H9 (cell line): ENCODE measurements at regions not wholly inside any gene's neighbourhood (a gene's known extent, or its start where the extent isn't known, plus 50 kb on each side); places are given as distances from the start of the nearest gene placed in this dataset.

Experiments used
- DNase-seq: peaks from one replicate; pipeline ENCODE4 v3.0.0-alpha.2; 2017
- H2AFZ ChIP-seq: one replicate; pipeline ENCODE4 v1.6.1; 2013; ENCODE audit warnings: mild to moderate bottlenecking, low read length, control low read depth, moderate library complexity
- H2AK5ac ChIP-seq: 2 replicates; pipeline ENCODE4 v1.6.1; 2013; ENCODE audit warnings: low read length, control low read depth, mixed read lengths; ENCODE audit not compliant: insufficient read length
- H2BK120ac ChIP-seq: one replicate; pipeline ENCODE4 v1.6.1; 2013; ENCODE audit warnings: low read depth, mild to moderate bottlenecking, low read length, control low read depth, inconsistent platforms; ENCODE audit not compliant: poor library complexity, severe bottlenecking
- H2BK12ac ChIP-seq: 2 replicates; pipeline ENCODE4 v1.6.1; 2013; ENCODE audit warnings: low read length, control low read depth, mixed read lengths, low read depth; ENCODE audit not compliant: insufficient read length
- H2BK15ac ChIP-seq: 2 replicates; pipeline ENCODE4 v1.6.1; 2013; ENCODE audit warnings: low read depth, low read length, control low read depth
- H2BK20ac ChIP-seq: one replicate; pipeline ENCODE4 v1.6.1; 2013; ENCODE audit warnings: low read depth, mild to moderate bottlenecking, low read length, control low read depth, inconsistent platforms; ENCODE audit not compliant: poor library complexity, severe bottlenecking
- H2BK5ac ChIP-seq: 2 replicates; pipeline ENCODE4 v1.6.1; 2013; ENCODE audit warnings: low read length, control low read depth, mixed read lengths; ENCODE audit not compliant: insufficient read length
- H3K14ac ChIP-seq: 2 replicates; pipeline ENCODE4 v1.6.1; 2013; ENCODE audit warnings: low read length, control low read depth; ENCODE audit not compliant: insufficient read depth
- H3K18ac ChIP-seq: 2 replicates; pipeline ENCODE4 v1.6.1; 2013; ENCODE audit warnings: low read depth, mild to moderate bottlenecking, mixed read lengths, low read length, control low read depth; ENCODE audit not compliant: insufficient read length
- H3K23ac ChIP-seq: 2 replicates; pipeline ENCODE4 v1.6.1; 2013; ENCODE audit warnings: low read length, control low read depth, mixed read lengths, low read depth; ENCODE audit not compliant: insufficient read length
- H3K23me2 ChIP-seq: 2 replicates; pipeline ENCODE4 v1.6.1; 2013; ENCODE audit warnings: low read depth, mild to moderate bottlenecking, mixed read lengths, low read length, control low read depth; ENCODE audit not compliant: insufficient read length, poor library complexity, severe bottlenecking
- H3K27ac ChIP-seq: 2 replicates; pipeline ENCODE4 v1.5.1; 2013; ENCODE audit warnings: low read length, control low read depth, mixed read lengths, low read depth; ENCODE audit not compliant: insufficient read length
- H3K27me3 ChIP-seq: 2 replicates; pipeline ENCODE4 v1.6.1; 2013; ENCODE audit warnings: low read length, control low read depth, inconsistent platforms; ENCODE audit not compliant: insufficient read depth
- H3K4ac ChIP-seq: 2 replicates; pipeline ENCODE4 v1.6.1; 2013; ENCODE audit warnings: low read depth, mild to moderate bottlenecking, control low read depth, inconsistent platforms, low read length, moderate library complexity
- H3K4me1 ChIP-seq: 2 replicates; pipeline ENCODE4 v1.6.1; 2013; ENCODE audit warnings: low read length, control low read depth, inconsistent platforms; ENCODE audit not compliant: insufficient read depth
- H3K4me2 ChIP-seq: 2 replicates; pipeline ENCODE4 v1.6.1; 2013; ENCODE audit warnings: low read length, control low read depth, mixed read lengths; ENCODE audit not compliant: insufficient read length, insufficient read depth
- H3K56ac ChIP-seq: 2 replicates; pipeline ENCODE4 v1.6.1; 2013; ENCODE audit warnings: low read depth, mild to moderate bottlenecking, mixed read lengths, low read length, control low read depth; ENCODE audit not compliant: insufficient read length
- H3K79me1 ChIP-seq: 2 replicates; pipeline ENCODE4 v1.6.1; 2013; ENCODE audit warnings: low read depth, mild to moderate bottlenecking, moderate library complexity, low read length, control low read depth, inconsistent platforms; ENCODE audit not compliant: insufficient read depth, poor library complexity, severe bottlenecking
- H3K79me2 ChIP-seq: 2 replicates; pipeline ENCODE4 v1.6.1; 2013; ENCODE audit warnings: low read length, control low read depth, inconsistent platforms; ENCODE audit not compliant: insufficient read depth
- H3K9ac ChIP-seq: 2 replicates; pipeline ENCODE4 v1.6.1; 2013; ENCODE audit warnings: low read length, control low read depth, mixed read lengths; ENCODE audit not compliant: insufficient read length; ENCODE audit errors: extremely low read depth
- H3K9me3 ChIP-seq: one replicate; pipeline ENCODE4 v1.6.1; 2013; ENCODE audit warnings: low read depth, low read length, inconsistent platforms; ENCODE audit not compliant: control insufficient read depth
- H3T11ph ChIP-seq: one replicate; pipeline ENCODE4 v1.6.1; 2013; ENCODE audit warnings: mild to moderate bottlenecking, low read length, control low read depth, inconsistent platforms
- H4K20me1 ChIP-seq: one replicate; pipeline ENCODE4 v1.6.1; 2013; ENCODE audit not compliant: control insufficient read depth, insufficient read length, insufficient read depth
- H4K5ac ChIP-seq: 2 replicates; pipeline ENCODE4 v1.6.1; 2013; ENCODE audit warnings: low read depth, mild to moderate bottlenecking, mixed read lengths, low read length, control low read depth; ENCODE audit not compliant: insufficient read length
- H4K8ac ChIP-seq: replicated peaks from 2 replicates; pipeline ENCODE4 v1.6.1; 2013; ENCODE audit warnings: low read length, control low read depth, mixed read lengths, low read depth; ENCODE audit not compliant: insufficient read length
- H4K91ac ChIP-seq: 2 replicates; pipeline ENCODE4 v1.6.1; 2013; ENCODE audit warnings: low read depth, mild to moderate bottlenecking, moderate library complexity, mixed read lengths, low read length, control low read depth; ENCODE audit not compliant: insufficient read length
- H3K27ac Mint-ChIP-seq, 3 experiments: 2 replicates in 2 of 3; 3 replicates in 1 of 3; pipeline ENCODE4 v1.8.0; 2020 to 2021; ENCODE audit warnings: mixed read lengths in 3 of 3, mild to moderate bottlenecking in 1 of 3, moderate library complexity in 1 of 3
- H3K27me3 Mint-ChIP-seq: 2 replicates; pipeline ENCODE4 v1.8.0; 2021; ENCODE audit warnings: low read depth, mild to moderate bottlenecking, moderate library complexity, mixed read lengths
- H3K36me3 Mint-ChIP-seq, 3 experiments: 2 replicates in 2 of 3; 3 replicates in 1 of 3; pipeline ENCODE4 v1.8.0; 2020 to 2021; ENCODE audit warnings: low read depth in 3 of 3, mixed read lengths in 3 of 3; ENCODE audit not compliant: insufficient read depth in 1 of 3
- H3K4me1 Mint-ChIP-seq, 2 experiments: 2 replicates each; pipeline ENCODE4 v1.8.0; 2020; ENCODE audit warnings: mixed read lengths in 2 of 2
- H3K4me3 Mint-ChIP-seq, 2 experiments: 2 replicates in 1 of 2; 3 replicates in 1 of 2; pipeline ENCODE4 v1.8.0; 2020 to 2021; ENCODE audit warnings: mild to moderate bottlenecking in 2 of 2, mixed read lengths in 2 of 2, moderate library complexity in 1 of 2
- H3K9me3 Mint-ChIP-seq, 2 experiments: 2 replicates in 1 of 2; 3 replicates in 1 of 2; pipeline ENCODE4 v1.8.0; 2020; ENCODE audit warnings: mild to moderate bottlenecking in 2 of 2, mixed read lengths in 2 of 2, moderate library complexity in 1 of 2
- WGBS: extraction: QIAGEN DNeasy Blood & Tissue Kit; methylation state at CpG from one replicate; pipeline ENCODE4 v1.1.7; 2013; ENCODE audit warnings: missing lambda C conversion rate, low lambda C conversion rate, mixed read lengths; ENCODE audit not compliant: insufficient read length; ENCODE audit errors: extremely low coverage; 5-methylcytosine and 5-hydroxymethylcytosine counted together
- TF ChIP-seq, protein P1 (sequence below): fragments of 200-600 bp; sonication (generic); conservative IDR thresholded peaks from 3 replicates; pipeline ENCODE4 v1.8.0; 2021; ENCODE audit warnings: antibody characterized with exemption, mild to moderate bottlenecking

DNA sequence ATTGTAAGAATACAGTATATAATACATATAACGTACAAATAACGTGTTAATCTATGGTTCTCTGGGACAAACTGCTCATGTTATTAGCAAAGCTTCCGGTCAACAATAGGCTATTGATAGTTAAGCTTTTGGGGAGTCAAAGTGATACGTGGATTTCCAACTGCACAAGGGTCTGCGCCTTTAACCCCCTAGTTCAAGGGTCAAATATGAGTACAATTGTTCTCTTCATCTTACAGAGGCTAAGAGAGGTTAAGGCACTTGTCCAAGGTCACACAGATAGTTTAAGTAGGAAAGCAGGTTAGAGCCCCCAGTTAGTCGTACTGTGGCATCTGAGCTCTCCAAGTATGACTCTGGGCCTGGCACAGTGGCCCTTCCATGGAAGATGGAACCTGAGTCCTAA is 204.3 kb upstream of the KRR1 start:
- no peaks in the 10 kb centered on the region for H3K9me3 ChIP-seq
- H2AFZ ChIP-seq, result no peak overlapping the region
- no peak overlapping the region for H3K4me2 ChIP-seq
- no peaks in the 10 kb centered on the region for H4K20me1 ChIP-seq
- Mint-ChIP-seq H3K4me1 (peaks cover 31 to 37% of the 10 kb centered on the region in 2 experiments), H3K27me3 (no peaks in the 10 kb centered on the region), H3K27ac (no peak overlapping the region), H3K4me3 (no peak overlapping the region), H3K9me3 (no peaks in the 10 kb centered on the region; a peak in 1 of 5 replicates), H3K36me3 (no peaks in the 10 kb centered on the region)
- H3K79me2 ChIP-seq, result no peaks in the 10 kb centered on the region
- no peak overlapping the region for H3K4ac ChIP-seq
- H2BK20ac ChIP-seq, result no peak overlapping the region
- no peak overlapping the region for H3K23ac ChIP-seq
- no peak overlapping the region for H2BK12ac ChIP-seq
- H3K27me3 ChIP-seq, result no peaks in the 10 kb centered on the region
- no peak overlapping the region for H3K9ac ChIP-seq
- no peaks in the 10 kb centered on the region for H3K79me1 ChIP-seq
- no peak overlapping the region for H2AK5ac ChIP-seq
- no peak overlapping the region for H4K91ac ChIP-seq
- no peak overlapping the region for H4K5ac ChIP-seq
- H3K18ac ChIP-seq, result no peak overlapping the region
- no peak overlapping the region for H2BK5ac ChIP-seq
- H4K8ac ChIP-seq, result no peak overlapping the region
- no peaks in the 10 kb centered on the region for H3K23me2 ChIP-seq
- no peak overlapping the region for H2BK120ac ChIP-seq
- no peak overlapping the region for H3K56ac ChIP-seq
- no CpG with 5 or more reads among the region's 6 CpGs for WGBS
- H2BK15ac ChIP-seq, result no peak overlapping the region
- no peak overlapping the region for H3T11ph ChIP-seq
- DNase-seq, result no peak
- TF ChIP-seq, protein P1, sequence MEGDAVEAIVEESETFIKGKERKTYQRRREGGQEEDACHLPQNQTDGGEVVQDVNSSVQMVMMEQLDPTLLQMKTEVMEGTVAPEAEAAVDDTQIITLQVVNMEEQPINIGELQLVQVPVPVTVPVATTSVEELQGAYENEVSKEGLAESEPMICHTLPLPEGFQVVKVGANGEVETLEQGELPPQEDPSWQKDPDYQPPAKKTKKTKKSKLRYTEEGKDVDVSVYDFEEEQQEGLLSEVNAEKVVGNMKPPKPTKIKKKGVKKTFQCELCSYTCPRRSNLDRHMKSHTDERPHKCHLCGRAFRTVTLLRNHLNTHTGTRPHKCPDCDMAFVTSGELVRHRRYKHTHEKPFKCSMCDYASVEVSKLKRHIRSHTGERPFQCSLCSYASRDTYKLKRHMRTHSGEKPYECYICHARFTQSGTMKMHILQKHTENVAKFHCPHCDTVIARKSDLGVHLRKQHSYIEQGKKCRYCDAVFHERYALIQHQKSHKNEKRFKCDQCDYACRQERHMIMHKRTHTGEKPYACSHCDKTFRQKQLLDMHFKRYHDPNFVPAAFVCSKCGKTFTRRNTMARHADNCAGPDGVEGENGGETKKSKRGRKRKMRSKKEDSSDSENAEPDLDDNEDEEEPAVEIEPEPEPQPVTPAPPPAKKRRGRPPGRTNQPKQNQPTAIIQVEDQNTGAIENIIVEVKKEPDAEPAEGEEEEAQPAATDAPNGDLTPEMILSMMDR, result no peak
- peaks cover 5% of the 10 kb centered on the region; the same call in 1 of the 2 replicates for H3K4me1 ChIP-seq
- no peak overlapping the region for H3K14ac ChIP-seq
- no peak overlapping the region for H3K27ac ChIP-seq
